GM23338 (cell line): ENCODE measurements at regions not wholly inside any gene's neighbourhood (a gene's known extent, or its start where the extent isn't known, plus 50 kb on each side); places are given as distances from the start of the nearest gene placed in this dataset.

Source experiments
- ATAC-seq: fragments of 200-7000 bp; cut with Tn5 transposase; 3 replicates; pipeline ENCODE4 v1.9.1; 2020
- DNase-seq: peaks from one replicate; pipeline ENCODE4 v3.0.0-alpha.2; 2015; ENCODE audit warnings: low spot score
- H2AFZ ChIP-seq: fragments of 200-600 bp; sonication (generic); 2 replicates; pipeline ENCODE4 v1.8.0; 2016; ENCODE audit warnings: antibody characterized with exemption, mild to moderate bottlenecking, moderate library complexity
- H3F3A ChIP-seq: fragments of 200-600 bp; sonication (generic); replicated peaks from 2 replicates; pipeline ENCODE4 v1.8.0; 2017; ENCODE audit warnings: antibody characterized with exemption, mixed run types, low read depth
- H3K27ac ChIP-seq: fragments of 200-600 bp; sonication (generic); 2 replicates; pipeline ENCODE4 v1.6.1; 2016; ENCODE audit warnings: low read depth
- H3K27me3 ChIP-seq: fragments of 200-600 bp; sonication (generic); 2 replicates; pipeline ENCODE4 v1.8.0; 2016; ENCODE audit warnings: mild to moderate bottlenecking, mixed run types, moderate library complexity; ENCODE audit not compliant: insufficient read depth
- H3K36me3 ChIP-seq: fragments of 200-600 bp; sonication (generic); 2 replicates; pipeline ENCODE4 v1.8.0; 2016; ENCODE audit warnings: mild to moderate bottlenecking; ENCODE audit not compliant: insufficient read depth
- H3K4me1 ChIP-seq: fragments of 200-600 bp; sonication (generic); 2 replicates; pipeline ENCODE4 v1.8.0; 2016; ENCODE audit warnings: mild to moderate bottlenecking, moderate library complexity; ENCODE audit not compliant: insufficient read depth
- H3K4me2 ChIP-seq: fragments of 200-600 bp; sonication (generic); 2 replicates; pipeline ENCODE4 v1.7.1; 2017; ENCODE audit warnings: mixed run types
- H3K4me3 ChIP-seq: fragments of 200-600 bp; sonication (generic); 2 replicates; pipeline ENCODE4 v1.6.1; 2016; ENCODE audit warnings: mixed run types
- H3K79me2 ChIP-seq: fragments of 200-600 bp; sonication (generic); replicated peaks from 2 replicates; pipeline ENCODE4 v1.8.0; 2017; ENCODE audit warnings: mild to moderate bottlenecking; ENCODE audit not compliant: insufficient read depth
- H3K9me2 ChIP-seq: fragments of 200-600 bp; sonication (generic); 2 replicates; pipeline ENCODE4 v1.8.0; 2017; ENCODE audit not compliant: insufficient read depth
- H4K20me1 ChIP-seq: fragments of 200-600 bp; sonication (generic); replicated peaks from 2 replicates; pipeline ENCODE4 v1.8.0; 2017; ENCODE audit warnings: mild to moderate bottlenecking; ENCODE audit not compliant: insufficient read depth
- H3K27ac Mint-ChIP-seq: 2 replicates; pipeline ENCODE4 v1.8.0; 2020; ENCODE audit warnings: inconsistent platforms, mild to moderate bottlenecking, moderate library complexity, mixed read lengths
- H3K27me3 Mint-ChIP-seq: 3 replicates; pipeline ENCODE4 v1.8.0; 2022; ENCODE audit warnings: low read depth, mild to moderate bottlenecking, moderate library complexity, mixed read lengths, inconsistent platforms; ENCODE audit not compliant: insufficient read depth, poor library complexity
- H3K36me3 Mint-ChIP-seq: 3 replicates; pipeline ENCODE4 v1.8.0; 2021; ENCODE audit warnings: low read depth, mild to moderate bottlenecking, inconsistent platforms, moderate library complexity, mixed read lengths
- H3K4me1 Mint-ChIP-seq: 3 replicates; pipeline ENCODE4 v1.8.0; 2020; ENCODE audit warnings: mild to moderate bottlenecking, inconsistent platforms, mixed read lengths
- H3K4me3 Mint-ChIP-seq: 3 replicates; pipeline ENCODE4 v1.8.0; 2021; ENCODE audit warnings: moderate library complexity, mild to moderate bottlenecking, inconsistent platforms, mixed read lengths
- H3K9me3 Mint-ChIP-seq: 3 replicates; pipeline ENCODE4 v1.8.0; 2020; ENCODE audit warnings: moderate library complexity, mild to moderate bottlenecking, inconsistent platforms, mixed read lengths
- CREB1 ChIP-seq: fragments of 250-450 bp; sonication (Bioruptor Pico); IDR thresholded peaks from 2 replicates; pipeline ENCODE4 v1.5.0; 2020; ENCODE audit warnings: low read depth, mild to moderate bottlenecking, moderate library complexity
- CTCF ChIP-seq, 2 experiments: fragments of 200-600 bp in 1 of 2; sonication (generic) in 1 of 2; conservative IDR thresholded peaks; 2 replicates each; pipeline versions ENCODE4 v1.5.1 to v1.6.1; 2016 to 2017; ENCODE audit warnings: antibody characterized with exemption in 2 of 2, low read depth in 2 of 2, mild to moderate bottlenecking in 2 of 2, moderate library complexity in 1 of 2
- ETS1 ChIP-seq: IDR thresholded peaks from 2 replicates; pipeline ENCODE4 v1.6.1; 2016; ENCODE audit warnings: antibody characterized with exemption
- EZH2 ChIP-seq: fragments of 200-600 bp; sonication (generic); IDR thresholded peaks from one replicate; pipeline ENCODE4 v1.8.0; 2017; ENCODE audit warnings: antibody characterized with exemption, mild to moderate bottlenecking, low read depth; ENCODE audit not compliant: unreplicated experiment
- EZH2phosphoT487 ChIP-seq: fragments of 200-600 bp; sonication (generic); IDR thresholded peaks from one replicate; pipeline ENCODE4 v1.8.1; 2018; ENCODE audit warnings: antibody characterized with exemption; ENCODE audit not compliant: unreplicated experiment
- JUNB ChIP-seq: IDR thresholded peaks from one replicate; pipeline ENCODE4 v1.6.1; 2016; ENCODE audit warnings: antibody characterized with exemption; ENCODE audit not compliant: unreplicated experiment
- NANOG ChIP-seq: IDR thresholded peaks from 2 replicates; pipeline ENCODE4 v1.6.1; 2016; ENCODE audit warnings: antibody characterized with exemption, borderline replicate concordance
- POLR2AphosphoS5 ChIP-seq: IDR thresholded peaks from 2 replicates; pipeline ENCODE4 v1.6.1; 2016; ENCODE audit warnings: antibody characterized with exemption, low read depth
- REST ChIP-seq: IDR thresholded peaks from one replicate; pipeline ENCODE4 v1.6.1; 2018; ENCODE audit warnings: antibody characterized with exemption; ENCODE audit not compliant: unreplicated experiment
- STAT1 ChIP-seq: IDR thresholded peaks from one replicate; pipeline ENCODE4 v1.6.1; 2016; ENCODE audit warnings: antibody characterized with exemption; ENCODE audit not compliant: unreplicated experiment
- ZNF114 ChIP-seq: fragments of 250-450 bp; sonication (Bioruptor Pico); IDR thresholded peaks from 2 replicates; pipeline ENCODE4 v1.5.0; 2020; ENCODE audit warnings: mild to moderate bottlenecking, moderate library complexity
- ZNF331 ChIP-seq: fragments of 250-450 bp; sonication (Bioruptor Pico); IDR thresholded peaks from 2 replicates; pipeline ENCODE4 v1.5.0; 2020; ENCODE audit warnings: low read depth, mild to moderate bottlenecking, moderate library complexity
- ZNF462 ChIP-seq: fragments of 250-450 bp; sonication (Bioruptor Pico); IDR thresholded peaks from 2 replicates; pipeline ENCODE4 v1.5.0; 2020; ENCODE audit warnings: mild to moderate bottlenecking, moderate library complexity

GRCh38 chr1:104905322-104905721 lies 1155.6 kb downstream of the AMY1C start:
- H3K27me3 Mint-ChIP-seq: no peaks in the 10 kb centered on the region
- no peaks in the 10 kb centered on the region for H3K36me3 Mint-ChIP-seq
- Histone ChIP-seq H4K20me1 (no peaks in the 10 kb centered on the region), H3K4me3 (no peak overlapping the region), H3K4me1 (no peaks in the 10 kb centered on the region), H3K36me3 (no peaks in the 10 kb centered on the region), H3F3A (no peaks in the 10 kb centered on the region), H2AFZ (no peak overlapping the region), H3K27ac (no peak overlapping the region), H3K79me2 (no peaks in the 10 kb centered on the region), H3K27me3 (no peaks in the 10 kb centered on the region), H3K4me2 (no peak overlapping the region), H3K9me2 (no peaks in the 10 kb centered on the region)
- ATAC-seq (no peak), DNase-seq (no peak)
- TF ChIP-seq ZNF114 (CRISPR knock-in tag) (no peak), ZNF331 (CRISPR knock-in tag) (no peak), REST (no peak), STAT1 (no peak), JUNB (no peak), ZNF462 (no peak), ETS1 (no peak), CREB1 (no peak), NANOG (no peak), EZH2phosphoT487 (no peak), EZH2 (no peak), POLR2AphosphoS5 (no peak), CTCF (conservative IDR thresholded peaks at IDR 0.05; ENCODE audit: low read depth in 2 of 2) (no peak)
- no peak overlapping the region for H3K4me3 Mint-ChIP-seq
- H3K4me1 Mint-ChIP-seq: no peaks in the 10 kb centered on the region
- H3K27ac Mint-ChIP-seq: no peak overlapping the region
- H3K9me3 Mint-ChIP-seq: peaks cover 15% of the 10 kb centered on the region
